GM19035 (cell line): ENCODE measurements at regions not wholly inside any gene's neighbourhood (a gene's known extent, or its start where the extent isn't known, plus 50 kb on each side); places are given as distances from the start of the nearest gene placed in this dataset.
"Not testable (repeated sequence)": the region's sequence is repeated elsewhere in the genome, so short reads cannot be mapped to it uniquely, and the experiment has no call there.

Experiments used
- ATAC-seq: cut with Tn5 transposase; IDR thresholded peaks from one replicate; pipeline ENCODE4 v1.9.1; 2021; ENCODE audit not compliant: unreplicated experiment

DNA sequence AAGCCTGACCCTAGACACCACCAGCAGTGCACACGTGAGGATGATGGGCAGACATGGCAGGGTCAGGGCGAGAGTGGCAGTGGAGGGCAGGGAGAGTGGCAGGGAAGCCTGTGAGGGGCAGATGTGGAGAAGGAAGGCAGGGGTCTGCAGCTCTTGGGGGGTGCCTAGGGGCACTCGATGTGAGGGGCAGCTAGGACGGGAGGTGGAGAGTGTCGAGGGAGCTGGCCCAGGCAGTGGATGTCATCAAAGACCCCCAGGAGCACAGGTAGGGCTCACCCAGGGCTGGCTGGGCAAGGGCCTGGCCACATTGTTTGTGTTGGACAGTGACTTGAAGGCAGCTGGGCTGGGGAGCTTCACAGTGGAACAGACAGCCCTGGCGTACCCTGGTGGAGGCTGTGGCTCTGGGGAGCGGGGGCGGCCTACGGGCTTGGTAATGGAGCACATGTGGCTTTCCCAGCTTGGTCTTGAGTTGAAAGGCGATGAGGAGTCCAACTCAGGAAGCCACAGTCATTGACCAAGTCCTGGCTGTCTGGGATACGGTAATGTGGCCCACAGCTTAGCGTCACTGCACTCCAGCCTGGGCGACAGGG is 87.1 kb downstream of the RTP5 start:
- no peak for ATAC-seq

DNA sequence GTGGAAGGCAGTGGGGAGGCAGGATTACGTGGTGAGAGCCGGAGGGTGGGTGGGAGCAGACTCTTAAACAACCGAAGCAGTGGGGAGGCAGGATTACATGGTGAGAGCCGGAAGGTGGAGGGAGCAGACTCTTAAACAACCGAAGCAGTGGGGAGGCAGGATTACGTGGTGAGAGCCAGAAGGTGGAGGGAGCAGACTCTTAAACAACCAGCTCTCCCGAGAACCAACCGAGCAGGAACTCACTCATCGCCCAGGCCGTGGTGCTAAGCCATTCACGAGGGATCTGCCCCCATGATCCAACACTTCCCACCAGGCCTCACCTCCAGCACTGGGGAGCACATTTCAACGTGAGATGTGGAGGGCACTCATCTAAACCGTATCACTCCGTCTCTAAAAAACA is 87.7 kb downstream of the RTP5 start:
- no peak for ATAC-seq

DNA sequence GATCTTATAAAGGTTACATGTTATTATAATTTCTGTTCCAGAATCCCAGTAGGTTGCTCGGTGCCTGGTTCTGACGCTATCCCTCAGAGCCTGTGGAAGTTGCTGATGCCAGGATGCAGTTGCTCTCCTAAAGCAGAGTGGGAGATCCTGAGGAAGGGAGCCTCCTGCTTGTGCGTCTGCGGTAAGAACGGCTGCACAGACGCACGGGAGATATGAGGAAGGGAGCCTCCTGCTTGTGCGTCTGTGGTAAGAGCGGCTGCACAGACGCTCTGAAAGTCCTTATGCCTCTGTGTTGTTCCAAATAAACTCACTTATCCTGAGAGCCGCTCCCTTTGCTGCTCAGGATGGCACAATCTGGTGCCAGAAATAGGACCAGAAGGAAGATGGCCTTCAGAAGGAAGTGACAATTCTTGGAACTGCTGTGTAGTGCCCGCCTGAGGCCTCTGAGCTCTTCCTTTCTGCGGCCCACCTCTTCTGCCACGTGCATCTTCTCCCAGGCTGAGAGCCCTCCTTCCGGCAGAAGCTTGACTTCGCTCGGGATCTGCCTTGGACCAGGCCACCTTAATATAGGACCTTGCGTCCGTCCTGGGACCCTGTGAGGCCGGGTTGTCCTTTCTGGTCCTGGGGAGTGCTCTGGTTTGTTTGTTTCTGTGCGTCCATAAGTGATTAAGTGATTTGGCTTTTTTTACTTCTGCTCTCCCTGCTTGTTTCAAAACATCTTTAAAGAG is 89.5 kb downstream of the RTP5 start:
- ATAC-seq: no peak

DNA sequence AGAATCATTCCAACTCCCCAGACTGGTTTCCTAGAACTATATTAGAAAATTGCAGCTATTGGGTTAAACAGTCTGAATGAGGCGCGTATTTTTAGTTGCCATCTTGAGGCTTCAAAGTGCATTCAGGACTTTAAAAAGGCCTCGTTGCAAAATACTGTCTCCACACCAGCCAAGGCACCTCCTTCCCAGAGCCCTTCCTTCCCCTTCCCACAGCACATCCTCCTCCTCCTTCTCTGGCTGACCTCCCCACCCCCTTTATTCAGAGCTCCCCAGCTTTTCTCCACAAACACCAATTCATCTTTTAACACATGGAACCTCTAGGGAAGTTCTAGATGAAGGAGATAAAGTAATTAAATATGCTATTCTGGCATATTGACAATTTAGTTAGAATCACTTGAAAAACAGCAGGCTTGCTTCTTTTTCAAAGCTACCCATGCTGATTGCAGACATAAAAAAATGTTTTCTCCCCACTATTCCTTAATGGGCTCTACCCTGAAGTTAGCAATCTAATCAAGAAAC is 90.3 kb downstream of the RTP5 start:
- ATAC-seq: no peak

DNA sequence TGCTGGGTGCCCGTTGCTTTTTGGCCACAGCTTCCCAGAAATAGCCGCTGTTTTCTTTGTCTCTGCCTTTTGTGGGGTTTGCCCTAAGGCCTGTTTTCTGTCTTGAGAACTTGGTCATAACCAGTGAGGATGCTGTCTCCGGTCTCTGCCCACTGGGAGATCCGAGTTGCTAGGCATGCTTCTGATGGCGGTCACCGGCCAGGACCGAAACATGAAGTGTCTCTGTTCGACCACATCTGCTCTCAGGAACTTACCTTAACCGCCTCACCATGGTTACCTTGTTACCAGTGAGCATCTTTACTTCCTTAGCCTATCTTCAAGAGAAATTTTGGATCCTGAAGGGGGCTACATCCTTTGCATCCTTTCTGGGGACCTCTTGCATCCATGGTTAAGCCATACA is 91.9 kb downstream of the RTP5 start:
- no peak for ATAC-seq

DNA sequence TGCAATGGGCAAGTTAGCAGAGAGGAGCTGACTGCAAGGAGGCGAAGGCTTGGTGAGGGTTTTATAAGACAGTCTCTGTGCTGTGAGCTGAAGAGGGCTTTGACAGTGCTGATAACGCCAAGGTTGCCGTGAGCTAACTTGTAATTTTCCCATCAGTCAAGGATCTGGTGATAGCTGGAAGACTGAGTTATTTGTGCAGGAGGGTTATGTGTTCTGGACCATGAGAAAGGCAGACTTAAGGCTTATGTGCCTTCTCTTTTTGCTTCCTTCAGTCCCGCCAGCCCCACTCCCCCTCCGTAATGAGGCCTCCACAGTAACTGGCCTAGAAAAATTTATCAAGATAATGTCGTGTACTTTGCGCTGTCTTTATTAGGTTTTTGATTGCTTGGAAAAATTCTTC is 94.6 kb downstream of the RTP5 start:
- no peak for ATAC-seq

DNA sequence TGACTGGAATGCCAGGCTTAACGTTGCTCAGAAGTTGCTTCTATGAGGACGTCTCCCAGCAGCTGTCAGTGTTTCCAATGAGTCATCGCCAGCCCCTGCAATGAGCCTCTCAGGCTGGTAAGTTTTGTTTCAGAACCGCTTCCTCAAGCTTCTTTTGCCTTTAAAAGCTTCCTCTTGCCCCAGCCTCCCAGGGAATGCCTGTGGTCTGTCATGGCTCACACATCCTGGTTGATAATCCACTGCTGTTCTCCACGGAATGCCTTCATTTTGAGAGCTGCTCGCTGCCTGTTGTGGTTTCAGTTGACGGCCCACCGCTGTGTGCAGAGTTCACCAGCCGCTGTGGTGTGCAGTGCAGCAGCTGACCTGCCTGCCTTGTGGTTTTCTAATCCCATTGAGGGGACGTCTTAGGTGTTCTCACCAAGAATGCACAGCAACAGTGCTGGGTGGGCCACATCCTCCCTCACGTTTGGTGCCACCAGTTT is 96.4 kb downstream of the RTP5 start:
- peak; percentile 87 for ATAC-seq

DNA sequence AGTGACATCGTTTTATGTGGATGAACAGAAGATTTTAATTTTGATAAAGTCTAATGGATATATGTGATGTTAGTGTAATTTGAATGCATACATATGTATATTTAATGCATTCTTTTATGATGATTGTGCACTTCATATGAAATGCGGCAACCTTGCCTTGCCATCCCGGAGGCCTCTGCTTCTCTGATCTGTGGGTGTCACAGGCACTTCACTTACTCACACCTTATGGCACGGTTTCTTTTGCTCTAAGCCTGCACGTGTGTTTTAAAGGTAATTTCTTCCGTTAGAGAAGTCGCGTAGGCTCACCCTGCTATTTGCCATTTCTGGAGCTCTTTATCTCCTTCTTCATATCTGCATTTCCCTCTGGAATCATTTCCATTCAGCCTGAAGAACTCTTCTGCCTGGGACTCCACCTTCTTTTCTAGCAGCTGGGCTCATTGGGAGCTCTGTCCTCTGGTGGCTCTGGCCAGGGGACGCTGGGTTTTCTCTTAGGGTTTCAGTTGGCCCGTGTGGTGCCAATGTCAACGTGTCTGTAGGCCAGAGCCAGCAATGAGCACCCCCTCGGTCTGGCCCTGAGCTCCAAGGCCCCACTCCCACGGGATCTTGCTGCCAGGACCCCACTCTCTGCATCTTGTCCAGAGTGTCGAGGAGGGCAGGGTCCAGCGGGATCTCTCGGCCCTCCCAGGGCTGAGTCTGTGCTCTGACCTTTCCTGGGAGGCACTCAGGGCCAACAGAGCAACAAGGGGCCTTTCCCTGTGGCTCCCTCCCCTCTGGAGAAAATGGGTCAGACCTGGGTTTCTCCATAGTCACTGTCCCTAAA is 97.3 kb downstream of the RTP5 start:
- no peak for ATAC-seq

DNA sequence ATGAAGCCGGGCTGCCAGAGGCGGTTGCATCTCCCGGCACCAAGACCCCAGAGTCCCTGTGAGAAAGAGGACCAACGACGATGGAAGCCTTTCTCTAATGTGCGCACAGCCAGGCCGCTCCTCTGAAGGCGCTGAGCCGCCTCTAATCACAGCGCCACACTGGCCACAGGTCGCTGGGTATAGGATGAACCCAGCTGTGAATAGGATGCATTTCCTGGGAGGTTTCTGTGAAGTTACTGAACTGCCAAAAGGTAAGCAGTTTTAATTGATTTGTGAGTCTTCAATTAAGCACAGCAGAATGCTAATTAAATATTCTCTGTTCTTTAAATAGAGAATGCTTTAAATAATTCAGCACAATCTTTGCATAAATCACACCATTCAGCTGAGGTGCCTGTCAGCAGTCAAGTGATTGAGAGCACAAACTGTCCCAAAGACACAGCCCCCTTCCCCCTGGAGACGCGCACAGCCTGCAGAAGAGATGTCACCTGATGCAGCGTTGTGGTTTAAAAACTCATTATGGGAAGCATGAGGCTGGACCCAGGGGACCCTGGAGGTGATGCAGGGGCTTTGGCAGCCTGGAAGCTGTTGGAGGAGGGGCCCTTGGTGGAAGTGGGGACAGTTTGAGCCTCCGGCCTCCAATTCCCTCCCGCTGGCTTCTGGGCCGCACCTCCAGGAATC is 98.1 kb downstream of the RTP5 start:
- ATAC-seq: no peak

DNA sequence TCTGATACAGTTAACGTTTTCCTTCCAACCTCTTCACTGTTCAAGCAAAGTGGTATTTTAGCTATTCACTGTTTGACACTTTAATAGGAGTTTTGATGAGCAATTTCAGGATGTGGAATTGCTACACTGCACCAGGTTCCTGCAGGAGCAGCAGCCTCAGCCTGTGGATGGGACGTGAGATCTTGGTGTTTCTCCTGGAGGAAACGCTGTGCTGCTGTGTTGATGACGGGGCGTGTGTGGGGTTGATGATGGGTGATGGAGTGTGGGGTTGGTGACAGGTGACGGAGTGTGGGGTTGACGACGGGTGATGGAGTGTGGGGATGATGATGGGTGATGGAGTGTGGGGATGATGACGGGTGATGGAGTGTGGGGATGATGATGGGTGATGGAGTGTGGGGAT is 98.9 kb downstream of the RTP5 start:
- ATAC-seq: no peak

DNA sequence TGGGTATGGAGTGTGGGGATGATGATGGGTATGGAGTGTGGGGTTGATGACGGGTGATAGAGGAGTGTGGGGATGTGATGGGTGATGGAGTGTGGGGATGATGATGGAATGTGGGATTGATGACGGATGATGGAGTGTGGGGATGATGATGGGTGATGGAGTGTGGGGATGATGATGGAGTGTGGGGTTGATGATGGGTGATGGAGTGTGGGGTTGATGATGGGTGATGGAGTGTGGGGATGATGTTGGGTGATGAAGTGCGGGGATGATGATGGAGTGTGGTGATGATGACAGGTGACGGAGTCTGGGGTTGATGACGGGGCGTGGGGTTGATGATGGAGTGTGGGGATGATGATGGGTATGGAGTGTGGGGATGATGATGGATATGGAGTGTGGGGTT is 99.7 kb downstream of the RTP5 start:
- not testable (repeated sequence) for ATAC-seq

DNA sequence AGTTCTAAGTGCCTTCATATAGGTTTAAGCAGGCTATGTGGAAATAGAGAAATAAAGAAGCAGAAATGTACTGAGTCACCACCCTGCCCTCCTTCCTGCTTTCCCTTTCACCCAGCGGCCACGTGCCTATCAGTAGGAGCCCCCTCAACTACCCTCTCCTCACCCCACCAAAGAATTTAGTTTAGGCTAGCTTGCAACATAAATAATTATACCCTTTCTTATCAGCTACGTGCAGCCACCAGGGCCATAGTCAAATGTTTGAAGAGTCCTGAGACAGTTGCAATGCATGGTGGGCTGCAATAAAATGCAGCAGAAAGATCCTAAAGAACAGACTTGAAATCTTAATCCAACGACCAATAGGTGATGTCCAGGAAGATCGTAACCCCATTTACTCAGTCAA is 101.2 kb downstream of the RTP5 start:
- ATAC-seq: no peak

DNA sequence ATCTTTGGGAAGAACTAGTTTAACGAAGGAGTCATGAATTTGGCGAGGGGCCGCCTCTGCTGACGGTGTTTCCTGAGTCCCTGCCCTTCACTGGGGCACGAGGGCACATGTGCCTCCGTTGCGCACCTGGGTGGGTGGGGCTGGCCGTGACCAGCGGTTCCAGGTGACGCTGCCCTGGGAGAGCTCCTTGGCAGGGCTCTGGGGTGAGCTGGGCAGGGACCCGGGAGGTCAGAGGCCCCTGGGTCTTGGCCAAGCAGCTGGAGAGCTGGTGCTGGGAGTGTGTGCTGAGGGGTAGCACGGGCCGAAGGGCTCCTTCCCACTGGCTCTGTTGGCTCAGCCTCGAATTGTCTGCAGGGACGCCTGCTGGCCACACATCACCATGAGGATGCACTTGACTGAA is 104.6 kb downstream of the RTP5 start:
- ATAC-seq: no peak

DNA sequence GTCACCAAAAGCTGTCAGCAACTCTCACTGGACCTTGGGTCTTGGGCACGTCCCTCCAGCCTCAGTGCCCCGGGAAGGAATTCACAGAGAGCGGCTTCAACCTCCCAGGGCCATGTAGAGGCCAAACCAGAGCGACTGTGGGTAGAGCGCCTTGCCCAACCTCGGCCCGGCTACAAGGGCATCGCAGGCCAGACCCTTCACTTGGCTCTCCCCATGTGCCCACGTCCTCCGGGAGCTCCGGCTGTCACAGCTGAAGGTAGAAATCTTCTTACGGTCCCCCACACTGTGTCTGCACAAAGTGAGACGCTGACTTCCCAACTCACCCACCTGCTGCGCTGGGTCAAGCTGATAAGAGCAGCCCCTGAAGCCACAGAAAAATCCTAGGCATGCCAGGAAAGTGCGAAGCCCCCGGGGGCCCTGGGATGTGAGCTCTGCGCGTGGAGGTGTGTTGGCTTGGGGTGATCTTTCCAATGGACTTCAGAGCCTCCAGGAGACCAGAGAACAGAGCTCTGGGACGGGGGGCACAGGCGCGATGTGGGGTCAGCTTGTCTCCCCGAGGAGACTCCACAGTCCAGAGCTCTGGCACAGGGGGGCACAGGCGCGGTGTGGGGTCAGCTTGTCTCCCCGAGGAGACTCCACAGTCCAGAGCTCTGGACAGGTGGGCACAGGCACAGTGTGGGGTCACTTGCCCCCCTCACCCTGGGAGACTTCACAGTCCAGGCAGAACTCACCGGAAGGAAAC is 105.5 kb downstream of the RTP5 start:
- ATAC-seq: no peak

DNA sequence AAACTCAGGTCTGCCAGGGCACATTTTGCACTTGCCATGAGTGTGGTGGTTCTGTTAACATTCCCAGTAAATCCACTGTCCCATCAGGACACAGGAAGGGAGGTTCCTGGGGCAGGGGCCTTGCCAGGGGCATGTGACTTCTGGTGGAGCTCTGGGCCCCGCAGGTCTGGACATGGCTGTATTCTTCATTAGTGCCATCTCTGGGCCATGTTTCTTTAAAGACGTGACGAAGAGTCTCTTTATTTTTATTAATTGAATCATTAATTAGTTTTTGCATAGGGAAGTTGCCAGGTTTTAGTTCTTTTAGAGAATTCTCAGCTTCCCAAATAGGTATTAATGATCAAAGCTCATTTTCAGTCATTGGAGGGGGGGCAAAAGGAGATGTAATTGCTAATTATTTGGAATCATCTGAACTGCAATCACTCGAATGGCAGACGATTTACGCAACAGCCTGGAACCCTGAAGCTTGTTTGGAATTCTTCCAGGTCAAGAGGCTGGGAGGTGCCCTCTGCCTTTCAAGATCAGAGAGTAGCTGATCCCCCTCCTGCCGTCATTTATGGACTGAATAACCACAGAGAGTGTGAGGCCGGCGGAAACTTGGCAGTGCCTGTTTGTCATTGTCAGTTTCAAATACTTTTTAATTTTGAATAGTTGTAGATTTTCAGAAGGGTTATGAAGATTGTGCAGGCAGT is 106.2 kb downstream of the RTP5 start:
- no peak for ATAC-seq

DNA sequence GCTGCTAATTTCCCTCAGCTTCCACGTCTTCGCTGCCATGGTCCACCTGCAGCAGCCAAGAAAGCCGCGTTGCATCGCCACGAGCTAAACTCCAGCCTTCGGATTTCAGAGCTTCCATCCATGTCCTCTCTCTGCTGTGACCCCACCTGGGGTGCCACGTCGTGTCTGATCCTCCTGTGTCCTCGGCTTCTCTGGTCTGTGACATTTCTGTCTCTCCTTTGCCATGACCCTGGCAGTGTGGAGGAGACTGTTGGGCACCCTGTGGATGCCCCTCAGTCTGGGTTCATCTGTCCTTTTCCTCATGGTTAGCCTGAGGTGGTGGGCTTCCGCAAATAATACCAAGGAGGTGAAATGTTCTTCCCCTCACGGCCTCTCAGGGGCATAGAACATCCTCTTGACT is 106.8 kb downstream of the RTP5 start:
- ATAC-seq: no peak

DNA sequence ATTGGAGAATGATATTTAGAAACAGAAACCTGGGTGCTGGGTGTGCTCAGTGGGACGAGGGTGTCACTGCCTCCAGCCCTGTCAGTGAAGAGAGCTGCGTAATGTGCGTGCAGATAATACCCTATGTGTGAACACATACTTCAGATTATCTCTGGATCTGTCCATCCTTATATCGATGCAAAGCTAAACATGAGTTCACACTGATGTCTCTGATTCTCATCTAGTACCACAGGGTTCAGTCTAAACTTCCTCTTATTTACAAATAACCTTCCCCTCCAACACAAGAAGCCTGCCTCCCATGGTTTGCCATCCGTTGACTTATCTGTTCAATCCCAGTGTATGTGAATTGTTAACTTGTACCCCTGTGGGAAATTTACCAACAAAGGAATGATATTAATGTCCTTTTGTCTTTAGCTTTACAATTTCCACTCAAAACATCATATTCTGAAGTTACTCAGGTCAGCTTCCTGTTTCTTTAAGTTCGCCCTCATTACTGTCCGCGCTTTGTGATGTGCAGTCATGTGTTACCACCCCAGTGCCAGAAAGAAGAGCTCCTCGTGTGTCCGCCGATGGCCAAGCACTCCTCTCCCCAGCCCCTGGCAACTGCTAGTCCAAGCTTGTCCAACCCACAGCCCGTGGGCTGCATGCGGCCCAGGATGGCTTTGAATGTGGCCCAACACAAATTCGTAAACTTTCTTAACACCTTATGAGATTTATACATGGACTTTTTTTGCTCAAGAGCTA is 108.2 kb downstream of the RTP5 start:
- ATAC-seq: no peak

DNA sequence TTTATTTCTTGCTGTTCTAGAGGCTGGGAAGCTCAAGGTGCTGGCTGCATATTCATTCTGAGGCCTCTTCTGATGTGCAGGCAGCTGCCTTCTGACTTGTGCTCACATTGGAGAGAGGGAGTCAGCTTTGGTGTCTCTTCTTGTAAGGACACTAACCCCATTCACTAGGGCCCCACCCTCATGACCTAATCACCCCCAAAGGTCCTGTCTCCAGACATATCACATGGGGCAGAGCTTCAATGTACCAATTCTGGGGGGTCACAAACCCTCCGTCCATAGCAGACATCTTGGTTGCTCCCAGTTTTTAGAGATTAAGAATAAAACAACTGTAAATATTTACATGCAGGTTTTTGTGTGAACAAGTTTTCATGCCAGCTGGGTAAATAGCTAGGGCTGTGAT is 109.1 kb downstream of the RTP5 start:
- no peak for ATAC-seq

DNA sequence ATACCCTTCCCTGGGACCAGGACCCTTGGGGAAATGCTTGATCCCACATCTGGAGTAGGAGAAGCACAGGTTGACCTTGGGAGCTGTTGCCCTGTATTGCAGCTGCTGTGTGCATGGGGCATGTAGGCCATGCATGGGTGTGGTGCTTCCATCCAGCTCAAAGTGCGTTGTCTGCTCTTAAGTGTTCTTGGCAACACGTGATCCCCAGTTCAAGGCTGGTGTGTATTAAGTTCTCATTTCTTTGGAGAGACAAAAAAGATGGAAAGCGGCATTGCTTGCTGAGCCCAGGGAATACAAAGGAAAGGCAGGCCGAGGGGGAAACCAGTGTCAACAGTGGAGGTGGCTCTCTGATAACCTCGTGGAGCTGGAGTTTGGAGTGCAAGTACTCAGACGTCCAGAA is 110.7 kb downstream of the RTP5 start:
- ATAC-seq: no peak
